Esophagus muscularis mucosa (tissue), 3 donors: ENCODE measurements at regions not wholly inside any gene's neighbourhood (a gene's known extent, or its start where the extent isn't known, plus 50 kb on each side); places are given as distances from the start of the nearest gene placed in this dataset.

Experiments
- POLR2A ChIP-seq: fragments of 450-650 bp; IDR thresholded peaks from one replicate; pipeline ENCODE4 v1.6.1; 2017; ENCODE audit warnings: antibody characterized with exemption, moderate library complexity, mild to moderate bottlenecking, low read depth
- TF ChIP-seq, protein P1 (sequence below), 3 experiments: fragments of 200-600 bp in 2 of 3; fragments of 450-650 bp in 1 of 3; sonication (generic) in 2 of 3; IDR thresholded peaks; one replicate each; pipeline ENCODE4 v1.5.1; 2017 to 2019; ENCODE audit warnings: antibody characterized with exemption in 3 of 3, mild to moderate bottlenecking in 2 of 3, moderate library complexity in 1 of 3

DNA sequence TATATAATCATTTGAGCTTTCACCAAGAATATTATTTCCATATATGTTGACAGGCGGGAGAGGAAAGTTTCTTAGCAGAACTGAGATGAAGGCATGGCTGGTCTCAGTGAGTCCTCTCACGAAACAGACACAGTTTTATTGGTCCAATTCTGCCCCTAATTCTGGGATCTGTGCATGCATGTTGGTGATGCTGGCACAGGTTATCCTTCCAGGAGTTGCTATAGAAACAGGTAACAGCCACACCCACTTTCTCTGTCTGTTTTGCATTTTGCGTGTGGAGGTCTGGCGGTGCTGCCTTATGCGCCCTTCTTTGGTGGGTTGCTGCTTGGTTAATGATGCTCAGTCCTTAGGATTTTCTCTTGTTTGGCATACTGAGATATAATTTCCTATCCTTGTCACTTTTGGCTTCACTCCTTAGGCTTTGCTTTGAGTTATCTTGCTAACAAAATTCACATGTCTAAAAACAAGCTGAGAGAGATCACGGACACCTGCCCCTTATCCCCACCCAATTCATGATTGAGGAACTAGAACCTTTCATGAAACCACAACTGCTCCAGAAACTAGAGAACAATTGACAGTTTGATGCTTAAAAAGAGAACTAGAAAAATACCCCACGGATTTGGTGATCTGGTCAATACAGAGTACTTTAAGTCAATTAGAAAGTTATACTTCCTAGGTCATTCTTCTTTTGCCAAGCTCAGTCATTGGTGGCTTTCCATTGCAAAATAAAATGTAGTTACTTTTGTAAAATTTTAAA, 189.3 kb downstream of the FAT3 start:
- TF ChIP-seq POLR2A = no peak
- TF ChIP-seq, protein P1, sequence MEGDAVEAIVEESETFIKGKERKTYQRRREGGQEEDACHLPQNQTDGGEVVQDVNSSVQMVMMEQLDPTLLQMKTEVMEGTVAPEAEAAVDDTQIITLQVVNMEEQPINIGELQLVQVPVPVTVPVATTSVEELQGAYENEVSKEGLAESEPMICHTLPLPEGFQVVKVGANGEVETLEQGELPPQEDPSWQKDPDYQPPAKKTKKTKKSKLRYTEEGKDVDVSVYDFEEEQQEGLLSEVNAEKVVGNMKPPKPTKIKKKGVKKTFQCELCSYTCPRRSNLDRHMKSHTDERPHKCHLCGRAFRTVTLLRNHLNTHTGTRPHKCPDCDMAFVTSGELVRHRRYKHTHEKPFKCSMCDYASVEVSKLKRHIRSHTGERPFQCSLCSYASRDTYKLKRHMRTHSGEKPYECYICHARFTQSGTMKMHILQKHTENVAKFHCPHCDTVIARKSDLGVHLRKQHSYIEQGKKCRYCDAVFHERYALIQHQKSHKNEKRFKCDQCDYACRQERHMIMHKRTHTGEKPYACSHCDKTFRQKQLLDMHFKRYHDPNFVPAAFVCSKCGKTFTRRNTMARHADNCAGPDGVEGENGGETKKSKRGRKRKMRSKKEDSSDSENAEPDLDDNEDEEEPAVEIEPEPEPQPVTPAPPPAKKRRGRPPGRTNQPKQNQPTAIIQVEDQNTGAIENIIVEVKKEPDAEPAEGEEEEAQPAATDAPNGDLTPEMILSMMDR (IDR thresholded peaks at IDR 0.05) = no peak
